ENCODE measurements at regions not wholly inside any gene's neighbourhood (a gene's known extent, or its start where the extent isn't known, plus 50 kb on each side); places are given as distances from the start of the nearest gene placed in this dataset.

DNA sequence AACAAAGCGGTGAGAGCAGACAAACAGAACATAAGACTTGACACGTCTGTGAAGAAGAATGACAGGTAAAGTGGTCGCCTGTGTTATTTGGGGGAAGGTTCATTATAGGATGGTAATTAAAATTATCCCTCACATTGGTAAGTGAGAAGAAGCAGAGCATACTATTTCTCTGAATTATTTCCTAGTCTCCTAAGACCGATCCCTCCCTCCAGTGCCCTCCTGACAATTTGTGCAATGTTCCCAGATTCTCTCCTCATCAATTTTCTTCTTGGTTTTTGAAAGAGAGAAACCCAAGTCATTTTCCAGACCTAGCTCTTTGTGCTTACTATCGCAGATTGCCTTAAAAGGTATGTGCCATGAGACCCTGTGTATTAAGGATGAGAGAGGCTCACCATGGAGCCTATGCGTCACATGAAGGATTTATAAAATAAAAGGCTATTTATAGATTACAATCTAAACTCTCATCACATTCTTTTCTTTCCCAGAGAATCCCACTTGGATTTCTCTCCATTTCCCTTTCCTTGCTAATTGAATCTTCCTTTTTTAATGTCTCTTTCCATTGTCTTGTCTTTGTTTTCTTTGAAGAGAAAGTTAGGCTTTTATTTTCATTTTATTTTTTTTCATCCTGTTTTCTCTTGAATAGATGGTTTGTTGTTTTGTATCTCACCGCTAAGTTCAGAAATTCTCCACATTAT, 112.0 kb downstream of the PPP1R3A start:
- Mint-ChIP-seq H3K4me1 (ENCODE audit: insufficient read depth, unreplicated experiment) (no peaks in the 10 kb centered on the region), H3K4me3 (ENCODE audit: unreplicated experiment) (no peak overlapping the region), H3K27ac (ENCODE audit: low read depth, unreplicated experiment) (no peak overlapping the region), H3K27me3 (ENCODE audit: insufficient read depth, unreplicated experiment) (peaks cover 39% of the 10 kb centered on the region), H3K36me3 (ENCODE audit: insufficient read depth, unreplicated experiment) (no peaks in the 10 kb centered on the region), H3K9me3 (ENCODE audit: unreplicated experiment) (no peaks in the 10 kb centered on the region)
- intact Hi-C loops (cut with micrococcal nuclease) = no loop called here
- POLR2A ChIA-PET = no interaction called here
- TF ChIP-seq, protein P1, sequence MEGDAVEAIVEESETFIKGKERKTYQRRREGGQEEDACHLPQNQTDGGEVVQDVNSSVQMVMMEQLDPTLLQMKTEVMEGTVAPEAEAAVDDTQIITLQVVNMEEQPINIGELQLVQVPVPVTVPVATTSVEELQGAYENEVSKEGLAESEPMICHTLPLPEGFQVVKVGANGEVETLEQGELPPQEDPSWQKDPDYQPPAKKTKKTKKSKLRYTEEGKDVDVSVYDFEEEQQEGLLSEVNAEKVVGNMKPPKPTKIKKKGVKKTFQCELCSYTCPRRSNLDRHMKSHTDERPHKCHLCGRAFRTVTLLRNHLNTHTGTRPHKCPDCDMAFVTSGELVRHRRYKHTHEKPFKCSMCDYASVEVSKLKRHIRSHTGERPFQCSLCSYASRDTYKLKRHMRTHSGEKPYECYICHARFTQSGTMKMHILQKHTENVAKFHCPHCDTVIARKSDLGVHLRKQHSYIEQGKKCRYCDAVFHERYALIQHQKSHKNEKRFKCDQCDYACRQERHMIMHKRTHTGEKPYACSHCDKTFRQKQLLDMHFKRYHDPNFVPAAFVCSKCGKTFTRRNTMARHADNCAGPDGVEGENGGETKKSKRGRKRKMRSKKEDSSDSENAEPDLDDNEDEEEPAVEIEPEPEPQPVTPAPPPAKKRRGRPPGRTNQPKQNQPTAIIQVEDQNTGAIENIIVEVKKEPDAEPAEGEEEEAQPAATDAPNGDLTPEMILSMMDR (IDR thresholded peaks at IDR 0.05; ENCODE audit: unreplicated experiment) = no peak
- CTCF ChIA-PET = no interaction called here
- BruUV-seq (replicated peaks) = no TSS peak
- no peak for DNase-seq (ENCODE audit: unreplicated experiment)

GRCh38 chr7:113805976-113806375, 112.8 kb downstream of the PPP1R3A start:
- H3K27me3 Mint-ChIP-seq (ENCODE audit: insufficient read depth, unreplicated experiment) = peaks cover 39% of the 10 kb centered on the region
- ChIA-PET POLR2A (no interaction called here), CTCF (no interaction called here)
- no TSS peak for BruUV-seq (replicated peaks)
- H3K36me3 Mint-ChIP-seq (ENCODE audit: insufficient read depth, unreplicated experiment) = no peaks in the 10 kb centered on the region
- intact Hi-C loops (cut with micrococcal nuclease) = no loop called here
- TF ChIP-seq, protein P1 (IDR thresholded peaks at IDR 0.05; ENCODE audit: unreplicated experiment) = no peak
- H3K9me3 Mint-ChIP-seq (ENCODE audit: unreplicated experiment) = no peaks in the 10 kb centered on the region
- no peak overlapping the region for H3K4me3 Mint-ChIP-seq (ENCODE audit: unreplicated experiment)
- H3K27ac Mint-ChIP-seq (ENCODE audit: low read depth, unreplicated experiment) = no peak overlapping the region
- H3K4me1 Mint-ChIP-seq (ENCODE audit: insufficient read depth, unreplicated experiment) = no peaks in the 10 kb centered on the region
- no peak for DNase-seq (ENCODE audit: unreplicated experiment)

DNA sequence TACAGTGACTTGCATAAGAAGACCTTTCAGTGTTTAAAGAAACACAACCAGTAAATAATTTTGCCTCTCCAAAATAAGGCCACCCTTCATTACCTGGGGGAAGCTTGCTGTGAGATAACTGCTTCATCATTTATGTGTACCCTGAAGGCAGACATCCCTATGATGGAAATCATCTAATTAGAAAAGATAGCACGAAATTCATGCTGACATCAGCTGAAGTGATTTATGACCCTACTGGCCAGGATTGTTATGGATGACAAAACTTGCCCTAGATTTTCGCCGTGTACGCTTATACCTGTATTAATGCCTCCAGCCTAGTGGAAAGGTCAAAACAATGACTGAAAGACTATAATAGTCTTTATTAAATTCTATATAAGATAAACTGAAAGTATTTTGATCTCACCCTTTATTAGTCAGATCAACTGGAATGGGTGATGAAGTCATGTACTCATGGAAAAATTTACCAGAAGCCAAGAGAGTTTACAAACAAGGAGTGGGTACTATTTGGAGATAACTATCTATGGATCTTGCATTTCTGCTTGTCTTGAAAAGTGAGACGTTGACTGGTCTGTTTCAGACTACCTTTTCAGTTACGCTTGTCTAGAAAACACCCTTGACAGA, 114.2 kb downstream of the PPP1R3A start:
- ChIA-PET CTCF (no interaction called here), POLR2A (no interaction called here)
- TF ChIP-seq, protein P1 (IDR thresholded peaks at IDR 0.05; ENCODE audit: unreplicated experiment) = no peak
- H3K4me1 Mint-ChIP-seq (ENCODE audit: insufficient read depth, unreplicated experiment) = no peaks in the 10 kb centered on the region
- no peak for DNase-seq (ENCODE audit: unreplicated experiment)
- no TSS peak for BruUV-seq (replicated peaks)
- H3K27ac Mint-ChIP-seq (ENCODE audit: low read depth, unreplicated experiment) = no peak overlapping the region
- no peak overlapping the region for H3K4me3 Mint-ChIP-seq (ENCODE audit: unreplicated experiment)
- intact Hi-C loops (cut with micrococcal nuclease) = no loop called here
- peaks cover 39% of the 10 kb centered on the region for H3K27me3 Mint-ChIP-seq (ENCODE audit: insufficient read depth, unreplicated experiment)
- H3K9me3 Mint-ChIP-seq (ENCODE audit: unreplicated experiment) = no peaks in the 10 kb centered on the region
- no peaks in the 10 kb centered on the region for H3K36me3 Mint-ChIP-seq (ENCODE audit: insufficient read depth, unreplicated experiment)

DNA sequence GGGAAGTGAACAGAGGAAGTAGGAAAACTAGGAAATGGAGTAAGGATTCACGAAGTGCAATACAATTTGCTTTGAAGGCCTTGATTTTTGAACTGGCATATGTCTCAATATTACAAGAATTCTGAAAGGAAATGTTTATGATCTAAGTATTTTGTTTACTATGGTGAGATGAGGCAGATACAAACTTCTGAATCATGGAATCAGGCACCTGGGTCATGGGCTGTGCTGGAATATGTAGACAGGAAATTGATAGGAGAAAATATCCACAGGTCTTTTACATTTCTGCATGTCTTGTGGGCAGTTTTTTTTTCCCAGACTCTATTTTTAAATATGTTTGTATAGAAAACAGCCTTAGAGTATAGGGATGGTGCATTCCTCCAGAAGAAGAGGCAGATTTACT, 117.1 kb downstream of the PPP1R3A start:
- CTCF ChIA-PET = no interaction called here
- no peaks in the 10 kb centered on the region for H3K4me1 Mint-ChIP-seq (ENCODE audit: insufficient read depth, unreplicated experiment)
- TF ChIP-seq, protein P1 (IDR thresholded peaks at IDR 0.05; ENCODE audit: unreplicated experiment) = no peak

More for the DNA sequence above, 117.1 kb downstream of the PPP1R3A start:
- POLR2A ChIA-PET = no interaction called here
- no peaks in the 10 kb centered on the region for H3K36me3 Mint-ChIP-seq (ENCODE audit: insufficient read depth, unreplicated experiment)
- intact Hi-C loops (cut with micrococcal nuclease) = no loop called here
- peaks cover 40% of the 10 kb centered on the region for H3K27me3 Mint-ChIP-seq (ENCODE audit: insufficient read depth, unreplicated experiment)
- no peaks in the 10 kb centered on the region for H3K9me3 Mint-ChIP-seq (ENCODE audit: unreplicated experiment)
- no peak for DNase-seq (ENCODE audit: unreplicated experiment)
- no peak overlapping the region for H3K27ac Mint-ChIP-seq (ENCODE audit: low read depth, unreplicated experiment)
- no TSS peak for BruUV-seq (replicated peaks)
- H3K4me3 Mint-ChIP-seq (ENCODE audit: unreplicated experiment) = no peak overlapping the region
